ENCODE measurements at regions not wholly inside any gene's neighbourhood (a gene's known extent, or its start where the extent isn't known, plus 50 kb on each side); places are given as distances from the start of the nearest gene placed in this dataset.
"Not testable (repeated sequence)": the region's sequence is repeated elsewhere in the genome, so short reads cannot be mapped to it uniquely, and the experiment has no call there.

GRCh38 chr5:163961230-163961629 is 455.8 kb downstream of the MAT2B start:
- peaks cover 22% of the 10 kb centered on the region for H3K9me3 Mint-ChIP-seq
- H3K4me1 Mint-ChIP-seq; H3K27ac Mint-ChIP-seq (ENCODE audit: low read depth); H3K36me3 Mint-ChIP-seq (ENCODE audit: insufficient read depth); H3K27me3 Mint-ChIP-seq; H3K4me3 Mint-ChIP-seq; DNase-seq (ENCODE audit: low spot score in 2 of 2); ATAC-seq (replicated peaks; ENCODE audit: extremely low read depth, poor library complexity, severe bottlenecking): not testable (repeated sequence)

GRCh38 chr5:163963881-163964280 is 458.5 kb downstream of the MAT2B start:
- H3K9me3 Mint-ChIP-seq, result peaks cover 15% of the 10 kb centered on the region
- no peak overlapping the region for H3K27ac Mint-ChIP-seq (ENCODE audit: low read depth)
- no peaks in the 10 kb centered on the region for H3K36me3 Mint-ChIP-seq (ENCODE audit: insufficient read depth)
- ATAC-seq (replicated peaks; ENCODE audit: extremely low read depth, poor library complexity, severe bottlenecking) (no peak), DNase-seq (ENCODE audit: low spot score in 2 of 2) (no peak)
- no peak overlapping the region for H3K4me3 Mint-ChIP-seq
- no peaks in the 10 kb centered on the region for H3K4me1 Mint-ChIP-seq
- no peaks in the 10 kb centered on the region for H3K27me3 Mint-ChIP-seq

DNA sequence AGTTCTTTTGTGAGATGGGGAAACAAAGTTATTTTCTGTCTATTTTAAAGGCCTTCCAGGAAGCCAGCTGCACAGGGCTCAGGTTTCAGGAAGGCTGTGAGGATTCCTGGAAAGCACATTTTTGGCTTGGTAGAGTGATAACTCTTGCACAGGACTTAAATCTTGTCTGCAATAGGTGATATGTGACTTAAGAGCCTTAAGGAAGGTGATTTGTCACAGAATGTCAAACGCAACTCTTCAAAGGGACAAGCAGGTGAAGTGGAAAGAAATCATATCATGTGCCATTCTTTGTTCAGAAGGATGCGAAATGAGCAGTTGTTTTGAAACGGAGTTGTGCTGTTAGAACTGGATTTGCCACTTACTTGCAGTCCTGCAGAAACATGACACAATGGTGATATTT is 459.3 kb downstream of the MAT2B start:
- Mint-ChIP-seq H3K27ac (ENCODE audit: low read depth) (no peak overlapping the region), H3K9me3 (peaks cover 15% of the 10 kb centered on the region), H3K4me1 (no peaks in the 10 kb centered on the region), H3K27me3 (no peaks in the 10 kb centered on the region), H3K4me3 (no peak overlapping the region), H3K36me3 (ENCODE audit: insufficient read depth) (no peaks in the 10 kb centered on the region)
- DNase-seq (ENCODE audit: low spot score in 2 of 2), result no peak
- ATAC-seq (replicated peaks; ENCODE audit: extremely low read depth, poor library complexity, severe bottlenecking), result no peak

DNA sequence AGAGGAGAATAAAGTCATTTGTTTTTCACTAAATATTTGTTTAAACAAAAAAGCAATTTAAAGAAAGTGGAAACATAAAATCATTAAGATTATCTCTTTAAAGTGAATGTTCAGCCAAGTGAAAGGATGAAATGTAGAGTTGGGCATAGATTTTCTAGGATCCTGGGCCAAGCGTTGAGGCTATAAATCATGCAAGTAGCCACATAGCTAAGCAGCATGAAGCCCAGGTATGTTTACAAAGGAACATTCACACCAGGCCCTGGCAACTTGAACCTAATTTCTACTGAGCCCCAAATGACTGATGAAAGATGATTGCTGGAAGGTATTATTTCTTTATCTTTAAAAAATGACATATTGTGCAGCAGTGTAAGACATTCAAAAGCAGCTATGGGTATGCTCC is 461.8 kb downstream of the MAT2B start:
- ATAC-seq (replicated peaks; ENCODE audit: extremely low read depth, poor library complexity, severe bottlenecking), result no peak
- no peak overlapping the region for H3K27ac Mint-ChIP-seq (ENCODE audit: low read depth)
- DNase-seq (ENCODE audit: low spot score in 2 of 2), result no peak

DNA sequence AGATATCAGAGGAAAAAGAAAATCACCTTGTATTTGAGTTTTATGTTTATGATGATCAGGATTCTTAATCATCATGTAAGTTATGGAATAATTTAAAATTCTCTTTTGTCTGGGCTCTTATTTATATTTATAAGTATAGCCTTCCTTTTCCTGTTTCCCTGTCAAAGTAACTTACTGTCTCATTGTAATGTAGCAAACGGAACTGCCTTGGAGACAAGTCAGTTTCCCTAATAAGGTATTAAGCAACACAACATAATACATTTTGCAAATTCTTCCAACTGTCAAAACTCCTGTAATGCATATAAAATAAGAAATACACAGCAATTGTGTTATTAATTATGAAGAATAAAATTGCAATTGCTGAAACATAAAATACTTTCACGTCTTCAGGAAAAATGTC is 463.2 kb downstream of the MAT2B start:
- no peak for DNase-seq (ENCODE audit: low spot score in 2 of 2)
- H3K27ac Mint-ChIP-seq (ENCODE audit: low read depth), result no peak overlapping the region
- no peaks in the 10 kb centered on the region for H3K4me1 Mint-ChIP-seq
- H3K9me3 Mint-ChIP-seq, result peaks cover 6% of the 10 kb centered on the region
- no peaks in the 10 kb centered on the region for H3K27me3 Mint-ChIP-seq
- no peak overlapping the region for H3K4me3 Mint-ChIP-seq
- no peak for ATAC-seq (replicated peaks; ENCODE audit: extremely low read depth, poor library complexity, severe bottlenecking)
- H3K36me3 Mint-ChIP-seq (ENCODE audit: insufficient read depth), result no peaks in the 10 kb centered on the region

More for the DNA sequence above, 461.8 kb downstream of the MAT2B start:
- no peak overlapping the region for H3K4me3 Mint-ChIP-seq
- H3K9me3 Mint-ChIP-seq, result peaks cover 8% of the 10 kb centered on the region
- no peaks in the 10 kb centered on the region for H3K36me3 Mint-ChIP-seq (ENCODE audit: insufficient read depth)
- H3K27me3 Mint-ChIP-seq, result no peaks in the 10 kb centered on the region
- H3K4me1 Mint-ChIP-seq, result no peaks in the 10 kb centered on the region

- H3K9me3 Mint-ChIP-seq, result peaks cover 19% of the 10 kb centered on the region
- no peaks in the 10 kb centered on the region for H3K36me3 Mint-ChIP-seq (ENCODE audit: insufficient read depth)
- ATAC-seq (replicated peaks; ENCODE audit: extremely low read depth, poor library complexity, severe bottlenecking) (no peak), DNase-seq (ENCODE audit: low spot score in 2 of 2) (no peak)
- H3K27me3 Mint-ChIP-seq, result no peaks in the 10 kb centered on the region
- no peak overlapping the region for H3K27ac Mint-ChIP-seq (ENCODE audit: low read depth)
- H3K4me3 Mint-ChIP-seq, result no peak overlapping the region
- H3K4me1 Mint-ChIP-seq, result no peaks in the 10 kb centered on the region
Measured at GRCh38 chr5:163976696-163977095, 471.3 kb downstream of the MAT2B start.

DNA sequence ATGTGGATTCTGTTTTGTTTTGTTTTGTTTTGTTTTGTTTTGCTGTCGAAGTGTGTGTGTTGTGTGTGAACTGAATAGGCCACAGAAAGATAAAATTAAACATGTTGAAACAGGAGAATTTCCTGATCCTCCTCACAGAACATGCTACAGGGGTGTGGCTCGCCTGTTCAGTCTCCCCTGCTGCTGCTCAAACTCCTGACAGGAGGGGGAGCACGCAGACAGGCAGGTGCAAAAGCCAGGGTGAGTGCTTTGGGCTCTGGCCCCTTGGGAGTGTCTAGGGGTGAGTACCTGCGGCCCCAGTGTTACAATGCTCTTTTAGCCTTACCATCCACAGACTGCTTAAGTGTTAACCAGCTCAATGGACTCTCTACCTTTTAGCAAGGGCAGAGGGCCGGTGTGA is 473.5 kb downstream of the MAT2B start:
- Mint-ChIP-seq H3K4me1 (no peaks in the 10 kb centered on the region), H3K9me3 (peaks cover 19% of the 10 kb centered on the region), H3K27me3 (no peaks in the 10 kb centered on the region), H3K36me3 (ENCODE audit: insufficient read depth) (no peaks in the 10 kb centered on the region), H3K27ac (ENCODE audit: low read depth) (no peak overlapping the region), H3K4me3 (no peak overlapping the region)
- no peak for ATAC-seq (replicated peaks; ENCODE audit: extremely low read depth, poor library complexity, severe bottlenecking)
- DNase-seq (ENCODE audit: low spot score in 2 of 2), result no peak

DNA sequence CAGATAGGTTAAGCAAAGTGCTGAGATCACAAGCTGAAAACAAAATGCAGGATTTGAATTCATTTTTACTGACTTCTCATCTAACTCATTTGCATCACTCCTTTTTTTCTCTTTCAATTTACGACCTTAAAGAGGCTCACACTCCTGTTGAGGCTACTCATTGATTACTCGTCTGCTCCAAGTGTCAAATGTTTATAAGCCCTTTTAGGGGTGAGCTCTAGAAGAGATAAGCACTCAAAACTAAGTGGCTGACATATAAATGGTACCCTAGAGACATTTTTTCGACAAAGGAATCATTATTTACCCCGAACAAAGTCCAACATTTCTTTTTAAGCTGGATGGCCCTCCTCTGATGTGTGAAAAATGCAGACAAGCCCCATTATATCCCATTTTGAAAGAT is 483.1 kb downstream of the MAT2B start:
- H3K27ac Mint-ChIP-seq (ENCODE audit: low read depth), result no peak overlapping the region
- H3K9me3 Mint-ChIP-seq, result peaks cover 15% of the 10 kb centered on the region
- DNase-seq (ENCODE audit: low spot score in 2 of 2) (no peak), ATAC-seq (replicated peaks; ENCODE audit: extremely low read depth, poor library complexity, severe bottlenecking) (no peak)
- no peaks in the 10 kb centered on the region for H3K27me3 Mint-ChIP-seq
- H3K36me3 Mint-ChIP-seq (ENCODE audit: insufficient read depth), result no peaks in the 10 kb centered on the region
- H3K4me3 Mint-ChIP-seq, result no peak overlapping the region
- no peaks in the 10 kb centered on the region for H3K4me1 Mint-ChIP-seq

DNA sequence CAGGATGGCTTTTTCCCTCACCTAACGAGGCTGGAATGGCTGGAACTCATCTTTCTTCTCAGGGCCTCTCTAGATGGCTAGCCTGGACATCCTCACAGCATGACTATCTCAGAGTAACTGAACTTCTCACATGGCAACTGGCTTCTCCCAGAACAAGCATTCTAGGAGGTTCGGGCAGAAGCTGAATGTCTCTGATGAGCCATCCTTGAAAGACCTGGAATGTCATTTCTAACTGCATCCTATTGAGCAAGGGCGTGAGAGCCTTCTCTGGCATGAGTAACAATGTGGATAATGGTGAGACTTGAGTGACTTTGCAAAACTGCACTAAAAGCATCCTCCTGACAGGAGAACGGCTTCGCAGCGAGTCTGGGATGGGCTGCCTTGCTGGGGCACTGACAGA is 487.7 kb downstream of the MAT2B start:
- Mint-ChIP-seq H3K27ac (ENCODE audit: low read depth) (no peak overlapping the region), H3K27me3 (no peaks in the 10 kb centered on the region), H3K9me3 (peaks cover 9% of the 10 kb centered on the region), H3K36me3 (ENCODE audit: insufficient read depth) (no peaks in the 10 kb centered on the region), H3K4me3 (no peak overlapping the region), H3K4me1 (no peaks in the 10 kb centered on the region)
- no peak for DNase-seq (ENCODE audit: low spot score in 2 of 2)
- no peak for ATAC-seq (replicated peaks; ENCODE audit: extremely low read depth, poor library complexity, severe bottlenecking)

GRCh38 chr5:163995206-163995605 is 489.8 kb downstream of the MAT2B start:
- no peaks in the 10 kb centered on the region for H3K36me3 Mint-ChIP-seq (ENCODE audit: insufficient read depth)
- no peak overlapping the region for H3K4me3 Mint-ChIP-seq
- no peak overlapping the region for H3K27ac Mint-ChIP-seq (ENCODE audit: low read depth)
- H3K9me3 Mint-ChIP-seq, result peaks cover 6% of the 10 kb centered on the region
- ATAC-seq (replicated peaks; ENCODE audit: extremely low read depth, poor library complexity, severe bottlenecking) (no peak), DNase-seq (ENCODE audit: low spot score in 2 of 2) (no peak)
- H3K27me3 Mint-ChIP-seq, result no peaks in the 10 kb centered on the region
- H3K4me1 Mint-ChIP-seq, result no peaks in the 10 kb centered on the region

DNA sequence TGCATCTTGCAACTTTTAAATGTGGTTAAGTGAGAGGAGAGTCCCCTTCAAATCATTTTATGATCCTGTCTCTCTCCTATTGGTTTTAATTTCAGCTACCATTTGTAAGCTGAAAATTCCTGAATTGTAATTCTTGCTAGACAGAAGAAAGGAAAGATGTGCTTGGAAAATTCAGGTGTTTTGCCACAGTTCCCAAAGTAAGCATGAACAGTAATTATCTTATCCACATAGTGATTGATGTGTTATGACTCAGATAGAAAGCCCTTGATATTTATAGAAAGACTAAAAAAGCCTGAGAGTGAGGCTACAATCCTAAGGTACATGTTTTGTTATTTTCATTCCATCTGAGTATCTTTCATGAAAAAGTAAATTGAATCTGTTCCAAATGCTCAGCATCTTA is 492.5 kb downstream of the MAT2B start:
- Mint-ChIP-seq H3K27me3 (no peaks in the 10 kb centered on the region), H3K27ac (ENCODE audit: low read depth) (no peak overlapping the region), H3K4me3 (no peak overlapping the region), H3K36me3 (ENCODE audit: insufficient read depth) (no peaks in the 10 kb centered on the region), H3K4me1 (no peaks in the 10 kb centered on the region), H3K9me3 (peaks cover 6% of the 10 kb centered on the region)
- DNase-seq (ENCODE audit: low spot score in 2 of 2) (no peak), ATAC-seq (replicated peaks; ENCODE audit: extremely low read depth, poor library complexity, severe bottlenecking) (no peak)

DNA sequence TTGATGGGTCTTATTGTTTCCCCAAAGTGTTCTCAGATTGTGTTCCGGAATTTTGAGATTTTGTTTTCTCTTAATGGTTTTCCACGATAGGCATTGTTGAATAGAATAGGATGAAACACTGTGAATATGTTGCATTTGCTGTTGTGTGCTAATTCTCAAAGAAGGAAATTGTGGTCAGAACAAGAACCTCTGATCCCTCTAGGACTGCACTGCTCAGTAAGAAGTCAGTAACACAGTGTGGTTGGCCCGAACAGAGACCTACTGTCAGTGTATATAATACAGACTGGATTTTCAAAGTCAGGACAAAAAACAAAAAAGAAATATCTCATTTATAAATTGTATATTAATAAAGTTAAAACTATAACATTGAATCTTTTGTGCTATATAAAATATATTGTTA is 494.8 kb downstream of the MAT2B start:
- no peak overlapping the region for H3K27ac Mint-ChIP-seq (ENCODE audit: low read depth)

GRCh38 chr5:164000819-164001218 is 495.4 kb downstream of the MAT2B start:
- DNase-seq (ENCODE audit: low spot score in 2 of 2) (no peak), ATAC-seq (replicated peaks; ENCODE audit: extremely low read depth, poor library complexity, severe bottlenecking) (no peak)
- Mint-ChIP-seq H3K36me3 (ENCODE audit: insufficient read depth) (no peaks in the 10 kb centered on the region), H3K4me1 (no peaks in the 10 kb centered on the region), H3K4me3 (no peak overlapping the region), H3K27ac (ENCODE audit: low read depth) (no peak overlapping the region), H3K9me3 (peaks cover 6% of the 10 kb centered on the region), H3K27me3 (no peaks in the 10 kb centered on the region)

More for the DNA sequence above, 494.8 kb downstream of the MAT2B start:
- H3K36me3 Mint-ChIP-seq (ENCODE audit: insufficient read depth), result no peaks in the 10 kb centered on the region
- H3K27me3 Mint-ChIP-seq, result no peaks in the 10 kb centered on the region
- DNase-seq (ENCODE audit: low spot score in 2 of 2) (no peak), ATAC-seq (replicated peaks; ENCODE audit: extremely low read depth, poor library complexity, severe bottlenecking) (no peak)
- H3K4me1 Mint-ChIP-seq, result no peaks in the 10 kb centered on the region
- H3K4me3 Mint-ChIP-seq, result no peak overlapping the region
- peaks cover 6% of the 10 kb centered on the region for H3K9me3 Mint-ChIP-seq

GRCh38 chr5:164002214-164002613 is 496.8 kb downstream of the MAT2B start:
- no peak for ATAC-seq (replicated peaks; ENCODE audit: extremely low read depth, poor library complexity, severe bottlenecking)
- H3K27ac Mint-ChIP-seq (ENCODE audit: low read depth), result no peak overlapping the region
- DNase-seq (ENCODE audit: low spot score in 2 of 2), result no peak
- peaks cover 9% of the 10 kb centered on the region for H3K9me3 Mint-ChIP-seq
- H3K4me1 Mint-ChIP-seq, result no peaks in the 10 kb centered on the region
- H3K27me3 Mint-ChIP-seq, result no peaks in the 10 kb centered on the region
- no peaks in the 10 kb centered on the region for H3K36me3 Mint-ChIP-seq (ENCODE audit: insufficient read depth)
- H3K4me3 Mint-ChIP-seq, result no peak overlapping the region
